Activated naive CD4-positive, alpha-beta T cell treated with anti-CD3 and anti-CD28 coated beads, Interleukin-2, amount 10 ng/mL, durations not matched to agents 7 days and 5 days (primary cell): ENCODE measurements at regions not wholly inside any gene's neighbourhood (a gene's known extent, or its start where the extent isn't known, plus 50 kb on each side); places are given as distances from the start of the nearest gene placed in this dataset.

Experiments
- CTCF ChIA-PET: fragments of 350-600 bp; sonication (Branson Sonifier 250); formaldehyde crosslinking; loops from one replicate; lab custom pipeline; 2021; ENCODE audit warnings: antibody characterized with exemption; lab: Charles Lee
- DNase-seq: peaks from one replicate; pipeline ENCODE4 v3.0.0-alpha.2; 2020
- H3K27ac Mint-ChIP-seq: one replicate; pipeline ENCODE4 v1.8.0; 2021; ENCODE audit warnings: mild to moderate bottlenecking, moderate library complexity, mixed read lengths
- H3K27me3 Mint-ChIP-seq: one replicate; pipeline ENCODE4 v1.8.0; 2021; ENCODE audit warnings: mild to moderate bottlenecking, mixed read lengths
- H3K36me3 Mint-ChIP-seq: one replicate; pipeline ENCODE4 v1.8.0; 2021; ENCODE audit warnings: mixed read lengths
- H3K4me1 Mint-ChIP-seq: one replicate; pipeline ENCODE4 v1.8.0; 2021; ENCODE audit warnings: mixed read lengths
- H3K4me3 Mint-ChIP-seq: one replicate; pipeline ENCODE4 v1.8.0; 2021; ENCODE audit warnings: mild to moderate bottlenecking, moderate library complexity, mixed read lengths
- H3K9me3 Mint-ChIP-seq: one replicate; pipeline ENCODE4 v1.8.0; 2021; ENCODE audit warnings: mixed read lengths

- Mint-ChIP-seq H3K27me3 (peaks cover 4% of the 10 kb centered on the region), H3K9me3 (no peaks in the 10 kb centered on the region), H3K36me3 (no peaks in the 10 kb centered on the region), H3K27ac (no peak overlapping the region), H3K4me1 (no peaks in the 10 kb centered on the region), H3K4me3 (no peak overlapping the region)
- CTCF ChIA-PET, result interaction anchor here (1.2 to 1.3 kb wide), 2 partner anchors 107 to 110 kb away, joined by 3 to 4 read pairs; no protein-coding TSS in a partner anchor
- DNase-seq, result peak; percentile 50
Measured at GRCh38 chrX:110992611-110993010, 103.4 kb upstream of the PAK3 start.

DNA sequence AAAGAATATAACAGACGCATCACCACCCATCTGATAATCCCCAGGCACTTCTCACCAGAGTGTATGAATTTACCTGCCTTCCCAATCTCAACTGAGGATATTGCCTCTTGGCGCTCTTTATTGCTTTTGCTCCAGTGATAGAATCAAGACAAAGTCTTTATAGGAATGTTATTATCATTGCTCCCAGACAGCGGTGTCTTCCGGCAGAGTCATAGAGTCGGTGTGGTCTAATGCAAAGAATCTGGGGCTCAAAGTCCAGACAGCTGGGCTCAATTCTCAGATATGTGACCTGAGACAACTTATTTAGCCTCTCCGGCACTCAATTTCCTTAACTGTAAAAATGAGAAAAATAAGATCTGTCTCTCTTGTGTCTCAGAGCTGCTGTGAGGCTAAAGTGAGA lies 106.1 kb upstream of the PAK3 start:
- H3K27ac Mint-ChIP-seq, result no peak overlapping the region
- no peak overlapping the region for H3K4me3 Mint-ChIP-seq
- H3K9me3 Mint-ChIP-seq, result no peaks in the 10 kb centered on the region
- H3K27me3 Mint-ChIP-seq, result peaks cover 8% of the 10 kb centered on the region
- DNase-seq, result no peak
- H3K4me1 Mint-ChIP-seq, result no peaks in the 10 kb centered on the region
- H3K36me3 Mint-ChIP-seq, result no peaks in the 10 kb centered on the region
- CTCF ChIA-PET, result no interaction called here

- Mint-ChIP-seq H3K27me3 (peaks cover 8% of the 10 kb centered on the region), H3K4me1 (no peaks in the 10 kb centered on the region), H3K27ac (no peak overlapping the region), H3K4me3 (no peak overlapping the region), H3K36me3 (no peaks in the 10 kb centered on the region), H3K9me3 (no peaks in the 10 kb centered on the region)
- no peak for DNase-seq
- CTCF ChIA-PET, result no interaction called here
Measured at GRCh38 chrX:110989447-110989846, 106.5 kb upstream of the PAK3 start.

GRCh38 chrX:110987292-110987691 lies 108.7 kb upstream of the PAK3 start:
- DNase-seq, result no peak
- CTCF ChIA-PET, result no interaction called here
- Mint-ChIP-seq H3K27me3 (peaks cover 4% of the 10 kb centered on the region), H3K27ac (no peak overlapping the region), H3K4me1 (no peaks in the 10 kb centered on the region), H3K36me3 (no peaks in the 10 kb centered on the region), H3K4me3 (no peak overlapping the region), H3K9me3 (no peaks in the 10 kb centered on the region)

- H3K4me1 Mint-ChIP-seq, result no peaks in the 10 kb centered on the region
- DNase-seq, result no peak
- H3K36me3 Mint-ChIP-seq, result no peaks in the 10 kb centered on the region
- H3K27me3 Mint-ChIP-seq, result peaks cover 4% of the 10 kb centered on the region
- no peak overlapping the region for H3K4me3 Mint-ChIP-seq
- CTCF ChIA-PET, result no interaction called here
- no peak overlapping the region for H3K27ac Mint-ChIP-seq
- no peaks in the 10 kb centered on the region for H3K9me3 Mint-ChIP-seq
Measured at GRCh38 chrX:110985470-110985869, 110.5 kb upstream of the PAK3 start.

- no peaks in the 10 kb centered on the region for H3K4me1 Mint-ChIP-seq
- H3K27ac Mint-ChIP-seq, result no peak overlapping the region
- DNase-seq, result no peak
- CTCF ChIA-PET, result interaction anchor here (0.6 kb wide), 1 partner anchor 39 kb away, joined by 4 read pairs; no protein-coding TSS in a partner anchor
- no peaks in the 10 kb centered on the region for H3K9me3 Mint-ChIP-seq
- H3K27me3 Mint-ChIP-seq, result peaks cover 4% of the 10 kb centered on the region
- no peak overlapping the region for H3K4me3 Mint-ChIP-seq
- no peaks in the 10 kb centered on the region for H3K36me3 Mint-ChIP-seq
Measured at GRCh38 chrX:110983024-110983423, 113.0 kb upstream of the PAK3 start.

DNA sequence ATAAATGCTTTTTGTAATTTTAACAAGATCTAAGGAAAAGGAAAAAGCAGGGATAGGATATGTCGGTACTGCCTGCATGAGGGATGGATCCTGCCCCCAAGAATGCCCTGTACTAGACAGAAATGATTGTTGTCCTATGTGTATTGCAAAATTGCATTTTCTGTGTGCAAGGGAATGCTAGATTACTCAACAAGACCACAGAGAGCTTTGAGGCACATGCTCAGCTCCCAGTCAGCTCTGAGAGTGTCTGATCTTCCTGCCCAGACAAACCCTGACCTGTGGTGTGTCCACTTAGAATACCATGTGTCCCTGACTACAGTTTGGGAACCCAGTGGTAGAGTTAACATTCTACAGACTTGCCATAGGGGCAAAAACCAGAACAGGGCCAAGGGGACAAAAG lies 129.2 kb upstream of the PAK3 start:
- Mint-ChIP-seq H3K4me1 (no peaks in the 10 kb centered on the region), H3K36me3 (no peaks in the 10 kb centered on the region), H3K27me3 (no peaks in the 10 kb centered on the region), H3K27ac (peak overlapping the region; percentile 49), H3K4me3 (no peak overlapping the region), H3K9me3 (no peaks in the 10 kb centered on the region)
- CTCF ChIA-PET, result no interaction called here
- DNase-seq, result no peak

DNA sequence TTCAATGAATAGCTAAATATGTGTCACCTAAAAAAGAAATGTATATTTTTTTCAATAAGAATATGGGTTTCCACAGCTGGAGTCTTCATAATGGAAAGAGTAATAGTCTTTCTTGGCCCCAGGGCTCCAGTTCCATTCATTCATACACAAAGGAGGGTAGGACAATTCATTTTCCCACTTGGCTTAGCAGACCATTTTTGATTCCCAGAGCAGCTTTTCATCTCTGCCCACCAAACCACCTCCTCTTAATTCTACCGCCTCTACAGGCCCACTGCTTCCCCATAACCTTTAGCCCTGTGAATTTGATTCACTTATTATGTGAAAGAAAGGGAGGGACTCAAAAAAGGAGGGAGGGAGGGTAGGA lies 129.9 kb upstream of the PAK3 start:
- Mint-ChIP-seq H3K4me1 (no peaks in the 10 kb centered on the region), H3K9me3 (no peaks in the 10 kb centered on the region), H3K4me3 (no peak overlapping the region), H3K27ac (no peak overlapping the region), H3K27me3 (no peaks in the 10 kb centered on the region), H3K36me3 (no peaks in the 10 kb centered on the region)
- no peak for DNase-seq
- CTCF ChIA-PET, result no interaction called here

GRCh38 chrX:110965409-110966090 lies 130.4 kb upstream of the PAK3 start:
- DNase-seq, result no peak

GRCh38 chrX:110964786-110965185 lies 131.2 kb upstream of the PAK3 start:
- CTCF ChIA-PET, result no interaction called here
- no peaks in the 10 kb centered on the region for H3K36me3 Mint-ChIP-seq
- no peaks in the 10 kb centered on the region for H3K4me1 Mint-ChIP-seq
- no peak overlapping the region for H3K4me3 Mint-ChIP-seq
- no peak overlapping the region for H3K27ac Mint-ChIP-seq
- H3K27me3 Mint-ChIP-seq, result no peaks in the 10 kb centered on the region
- no peak for DNase-seq
- H3K9me3 Mint-ChIP-seq, result no peaks in the 10 kb centered on the region

More at GRCh38 chrX:110965409-110966090, 130.4 kb upstream of the PAK3 start:
- Mint-ChIP-seq H3K27ac (no peak overlapping the region), H3K4me1 (no peaks in the 10 kb centered on the region), H3K4me3 (no peak overlapping the region), H3K9me3 (no peaks in the 10 kb centered on the region), H3K27me3 (no peaks in the 10 kb centered on the region), H3K36me3 (no peaks in the 10 kb centered on the region)
- CTCF ChIA-PET, result no interaction called here

GRCh38 chrX:110962451-110962850 lies 133.5 kb upstream of the PAK3 start:
- Mint-ChIP-seq H3K9me3 (no peaks in the 10 kb centered on the region), H3K36me3 (no peaks in the 10 kb centered on the region), H3K27ac (no peak overlapping the region), H3K27me3 (no peaks in the 10 kb centered on the region), H3K4me3 (no peak overlapping the region), H3K4me1 (no peaks in the 10 kb centered on the region)
- CTCF ChIA-PET, result no interaction called here
- no peak for DNase-seq

DNA sequence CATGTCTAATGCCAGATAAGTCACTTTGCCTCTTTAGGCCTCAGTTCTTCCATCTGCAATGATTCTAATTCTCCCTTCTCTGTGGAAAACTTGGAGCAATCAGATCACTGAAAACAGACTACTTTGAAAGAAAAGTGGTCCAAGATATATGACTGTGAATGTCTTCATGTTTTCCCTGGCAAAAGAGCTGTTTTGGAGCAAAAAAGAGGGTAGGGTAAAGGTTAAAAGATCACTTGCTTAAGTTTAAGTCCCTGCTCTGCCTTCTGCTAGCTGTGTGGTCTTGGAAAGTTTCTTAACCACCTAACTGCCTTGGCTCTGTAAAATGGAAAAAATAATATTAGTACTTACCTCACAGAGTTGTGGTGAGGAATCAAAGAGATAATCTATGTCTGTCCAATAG lies 140.3 kb upstream of the PAK3 start:
- no peak for DNase-seq
- CTCF ChIA-PET, result no interaction called here
- no peaks in the 10 kb centered on the region for H3K27me3 Mint-ChIP-seq
- no peaks in the 10 kb centered on the region for H3K36me3 Mint-ChIP-seq
- no peak overlapping the region for H3K27ac Mint-ChIP-seq
- H3K4me1 Mint-ChIP-seq, result no peaks in the 10 kb centered on the region
- H3K9me3 Mint-ChIP-seq, result no peaks in the 10 kb centered on the region
- H3K4me3 Mint-ChIP-seq, result no peak overlapping the region

- Mint-ChIP-seq H3K27me3 (no peaks in the 10 kb centered on the region), H3K36me3 (no peaks in the 10 kb centered on the region), H3K4me3 (no peak overlapping the region), H3K9me3 (no peaks in the 10 kb centered on the region), H3K4me1 (no peaks in the 10 kb centered on the region), H3K27ac (no peak overlapping the region)
- DNase-seq, result no peak
- CTCF ChIA-PET, result no interaction called here
Measured at GRCh38 chrX:110954428-110955100, 141.4 kb upstream of the PAK3 start.

DNA sequence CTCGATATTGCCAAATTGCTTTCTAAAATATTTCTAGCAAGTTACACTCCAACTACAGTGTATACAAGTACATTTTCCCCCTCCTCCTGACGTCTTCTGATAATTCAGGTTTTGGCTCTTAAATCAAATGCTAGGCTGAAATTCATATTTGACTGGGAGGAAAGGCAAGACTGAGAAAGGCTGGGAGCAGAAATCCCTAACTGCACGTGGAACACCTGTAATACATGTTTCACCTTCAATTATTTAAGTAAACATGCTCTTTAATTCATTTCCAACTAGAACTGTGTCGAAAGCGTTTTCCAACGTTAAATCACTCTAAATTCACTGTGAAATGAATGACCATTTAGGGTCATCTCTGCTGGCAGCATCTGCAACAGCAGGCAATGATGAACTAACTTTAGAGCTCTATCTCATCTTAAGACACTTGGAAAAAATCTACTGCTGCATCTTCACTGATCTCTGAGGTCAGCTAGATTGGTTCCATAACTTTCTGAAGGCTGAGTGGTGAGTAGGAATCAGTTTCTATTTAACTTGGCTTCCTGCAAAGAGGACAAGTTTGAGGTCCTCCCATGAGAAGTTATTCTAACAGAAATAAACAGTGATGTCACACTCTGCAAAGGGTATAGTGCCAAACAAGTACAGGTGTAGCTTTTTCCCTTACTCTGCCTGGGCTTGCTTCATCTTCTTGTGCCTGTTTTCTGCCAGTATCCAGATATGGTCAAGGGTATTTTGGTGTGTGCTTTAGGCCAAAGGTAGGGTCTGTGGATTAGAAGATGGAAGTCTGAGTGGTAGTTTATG lies 144.3 kb upstream of the PAK3 start:
- H3K4me3 Mint-ChIP-seq, result no peak overlapping the region
- H3K27me3 Mint-ChIP-seq, result no peaks in the 10 kb centered on the region
- no peak for DNase-seq
- H3K9me3 Mint-ChIP-seq, result no peaks in the 10 kb centered on the region
- H3K27ac Mint-ChIP-seq, result no peak overlapping the region
- H3K36me3 Mint-ChIP-seq, result no peaks in the 10 kb centered on the region
- no peaks in the 10 kb centered on the region for H3K4me1 Mint-ChIP-seq
- CTCF ChIA-PET, result no interaction called here
